HG03196 (cell line): ENCODE measurements at regions not wholly inside any gene's neighbourhood (a gene's known extent, or its start where the extent isn't known, plus 50 kb on each side); places are given as distances from the start of the nearest gene placed in this dataset.

ENCODE experiments used
- ATAC-seq: cut with Tn5 transposase; IDR thresholded peaks from one replicate; pipeline ENCODE4 v1.9.1; 2021; ENCODE audit not compliant: unreplicated experiment

- no peak for ATAC-seq
These were observed 125.3 kb downstream of the TSHZ3 start for GRCh38 chr19:31223740-31224534.

- no peak for ATAC-seq
These were observed 128.7 kb downstream of the TSHZ3 start for GRCh38 chr19:31220540-31220939.

GRCh38 chr19:31214997-31215396 lies 134.2 kb downstream of the TSHZ3 start:
- no peak for ATAC-seq

DNA sequence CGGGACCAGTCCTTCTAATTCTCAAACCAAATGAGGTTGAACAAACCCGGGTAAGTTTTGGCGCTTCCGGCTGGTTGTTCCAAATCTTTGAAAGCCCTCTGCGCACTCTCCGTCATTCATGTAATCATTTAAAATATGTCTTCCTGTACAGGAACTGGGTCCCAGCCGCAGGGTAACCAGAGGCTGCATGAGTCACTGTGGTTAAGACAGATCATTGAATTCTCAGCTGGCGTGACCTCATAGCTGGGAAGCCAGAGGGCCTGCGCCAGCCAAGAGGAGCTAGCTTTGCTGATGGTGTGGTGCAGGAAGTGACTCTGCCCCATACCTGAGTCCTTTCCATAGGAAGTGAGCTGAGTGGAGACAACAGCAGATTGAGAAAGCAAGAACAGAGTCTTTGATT lies 135.2 kb downstream of the TSHZ3 start:
- peak; percentile 64 for ATAC-seq

GRCh38 chr19:31211088-31211487 lies 138.1 kb downstream of the TSHZ3 start:
- no peak for ATAC-seq

- ATAC-seq, result no peak
These were observed 143.2 kb downstream of the TSHZ3 start for GRCh38 chr19:31205887-31206518.

GRCh38 chr19:31204115-31204514 lies 145.1 kb downstream of the TSHZ3 start:
- ATAC-seq, result no peak

DNA sequence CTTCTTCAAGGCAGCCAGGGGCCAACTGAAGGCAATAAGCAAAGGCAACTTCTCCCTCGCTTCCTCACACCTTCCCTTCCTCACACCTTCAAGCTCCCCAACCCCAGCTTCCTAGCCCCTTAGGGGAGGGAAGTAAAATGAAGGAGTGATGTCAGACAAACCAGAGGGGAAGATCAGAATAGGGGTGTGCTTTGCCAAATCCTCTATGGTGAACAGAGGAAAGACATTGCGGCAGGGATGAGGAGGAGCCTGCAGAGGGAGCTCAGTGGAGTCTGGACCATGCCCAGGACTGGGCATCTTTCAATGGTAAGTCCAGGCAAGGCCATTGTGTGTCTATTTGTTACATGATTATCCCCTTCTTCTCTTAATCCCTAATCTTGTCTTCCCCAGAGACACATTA lies 164.0 kb downstream of the TSHZ3 start:
- no peak for ATAC-seq

DNA sequence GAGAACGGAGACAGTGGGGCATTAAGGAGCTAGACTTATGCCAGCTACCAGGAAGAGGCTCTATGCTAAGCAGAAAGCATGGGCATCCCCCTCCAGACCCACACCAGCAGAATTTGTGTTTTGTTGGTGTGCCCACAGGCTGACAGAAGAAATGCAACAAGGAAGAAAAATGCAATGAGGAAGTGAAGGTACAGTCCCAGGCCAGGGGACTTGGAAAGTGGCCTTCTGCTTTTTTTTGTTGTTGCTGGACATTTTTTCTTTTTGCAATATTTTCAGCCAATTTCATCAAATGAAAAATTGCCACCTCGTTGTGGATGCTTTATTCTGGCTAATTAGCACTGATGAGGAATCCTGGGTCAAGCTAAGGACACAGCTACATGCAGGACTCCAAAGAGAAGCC lies 167.7 kb downstream of the TSHZ3 start:
- ATAC-seq, result no peak

DNA sequence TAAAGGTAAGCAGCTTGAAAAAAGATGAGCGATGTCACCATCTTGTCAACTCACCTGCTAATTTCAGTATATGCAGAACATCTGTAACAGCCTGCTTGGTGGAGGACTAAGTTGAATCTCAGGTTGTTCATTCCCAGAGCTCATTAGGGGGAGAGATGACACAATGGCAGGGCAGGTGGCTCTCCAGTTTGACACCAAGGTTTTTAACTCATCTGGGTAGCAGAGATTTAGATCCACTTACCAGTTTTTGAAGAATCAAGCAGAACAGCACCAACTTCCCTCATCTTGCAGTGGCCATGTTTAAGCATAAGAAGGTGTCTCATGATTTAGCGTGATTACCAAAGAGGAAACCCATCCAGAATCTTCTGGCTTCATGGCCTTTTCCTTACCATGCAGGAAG lies 168.3 kb downstream of the TSHZ3 start:
- ATAC-seq, result no peak

GRCh38 chr19:31179471-31179852 lies 169.8 kb downstream of the TSHZ3 start:
- ATAC-seq, result no peak

DNA sequence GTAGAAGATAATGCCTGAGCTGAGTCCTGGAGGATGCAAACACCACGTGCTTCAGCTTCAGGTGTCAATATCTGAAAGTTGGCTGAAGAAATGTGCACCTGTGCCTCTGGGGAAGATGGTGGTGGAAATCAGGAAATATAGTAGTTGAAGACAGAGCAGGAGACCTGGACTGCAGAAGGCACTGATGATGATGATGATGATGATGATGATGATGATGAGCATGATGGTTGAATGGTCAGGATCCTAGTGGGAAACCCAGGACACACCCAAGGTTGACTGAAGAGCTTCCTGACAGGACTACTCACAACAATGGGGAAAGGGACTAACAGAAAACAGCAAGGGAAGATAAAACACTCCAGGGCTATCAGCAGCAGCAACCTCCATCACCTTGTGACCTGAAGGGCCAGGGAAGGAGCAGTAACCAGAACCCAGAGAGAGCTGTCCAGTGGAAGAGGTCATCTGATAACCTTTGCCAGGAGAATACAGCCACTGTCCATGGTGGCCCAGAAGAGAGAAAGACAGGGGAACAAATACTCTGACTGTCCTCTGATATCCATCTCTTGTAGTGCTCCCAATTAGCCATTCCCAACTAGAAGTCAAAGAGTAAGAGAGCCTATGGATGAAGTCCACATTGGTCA lies 170.3 kb downstream of the TSHZ3 start:
- no peak for ATAC-seq

DNA sequence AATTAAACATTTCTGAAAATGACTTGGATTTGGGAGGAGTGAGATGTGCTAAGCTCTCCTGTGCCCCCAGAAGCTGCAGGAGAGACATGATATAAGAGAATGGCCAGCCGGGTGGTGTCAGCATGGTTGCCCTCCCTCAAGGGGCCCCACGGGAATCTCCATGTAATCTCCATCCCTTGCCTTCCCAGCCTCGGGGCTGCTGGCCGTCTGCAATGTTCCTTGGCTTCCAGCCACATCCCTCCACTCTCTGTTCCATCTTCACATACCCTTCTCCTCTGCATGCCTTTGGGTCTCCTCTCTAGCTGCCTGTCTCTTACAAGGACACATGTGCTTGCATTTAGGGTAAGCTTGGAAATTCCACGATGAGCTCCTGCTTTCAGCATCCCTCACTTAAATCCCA lies 172.0 kb downstream of the TSHZ3 start:
- no peak for ATAC-seq

GRCh38 chr19:31175564-31176348 lies 173.5 kb downstream of the TSHZ3 start:
- ATAC-seq, result no peak

DNA sequence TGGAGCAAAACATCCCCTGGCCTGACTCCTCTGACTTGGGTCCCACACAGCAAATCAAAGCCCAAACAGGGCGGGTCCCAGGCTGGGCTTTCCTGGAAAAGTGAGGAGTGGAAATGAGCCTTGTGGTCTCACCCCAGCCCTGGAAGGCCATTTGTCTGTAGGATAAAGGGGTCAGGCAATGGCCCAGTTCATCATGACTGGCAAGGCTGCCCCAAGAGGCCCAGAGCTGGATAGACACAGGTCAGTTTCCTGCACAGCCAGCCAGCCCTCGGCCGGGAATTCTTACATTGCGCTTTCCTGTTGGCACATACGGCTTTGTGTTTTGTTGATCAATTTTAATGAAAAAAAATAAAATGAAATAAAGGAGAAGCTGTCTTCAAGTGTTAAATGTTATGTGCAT lies 174.3 kb downstream of the TSHZ3 start:
- ATAC-seq, result no peak

- no peak for ATAC-seq
These were observed 175.2 kb downstream of the TSHZ3 start for GRCh38 chr19:31173991-31174390.

GRCh38 chr19:31171936-31172335 lies 177.3 kb downstream of the TSHZ3 start:
- no peak for ATAC-seq

- no peak for ATAC-seq
These were observed 179.2 kb downstream of the TSHZ3 start for GRCh38 chr19:31170046-31170445.

GRCh38 chr19:31168106-31168625 lies 181.1 kb downstream of the TSHZ3 start:
- no peak for ATAC-seq

DNA sequence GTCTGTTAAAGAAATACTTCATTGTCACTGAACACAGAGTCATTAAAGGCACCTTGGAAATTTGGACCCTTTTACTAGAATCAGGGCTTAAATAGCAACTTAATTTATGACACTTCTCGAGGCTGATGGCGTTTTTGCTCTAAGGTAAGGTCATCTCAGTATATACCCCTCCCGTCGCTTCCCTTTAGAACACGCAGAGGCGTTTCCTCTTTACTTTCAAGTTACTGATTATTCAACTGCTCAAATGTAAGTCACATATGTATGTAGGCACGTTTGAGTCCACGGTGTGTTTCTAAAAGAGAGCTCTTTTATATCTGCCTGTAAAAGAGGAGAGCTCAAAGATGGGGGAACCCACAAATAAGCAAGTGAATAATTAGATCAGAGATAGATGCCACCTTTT lies 181.5 kb downstream of the TSHZ3 start:
- ATAC-seq, result no peak

- ATAC-seq, result no peak
These were observed 183.0 kb downstream of the TSHZ3 start for GRCh38 chr19:31166206-31166605.
